ENCODE measurements at regions not wholly inside any gene's neighbourhood (a gene's known extent, or its start where the extent isn't known, plus 50 kb on each side); places are given as distances from the start of the nearest gene placed in this dataset.

- H3K79me2 ChIP-seq (ENCODE audit: insufficient read depth, low read length), result no peaks in the 10 kb centered on the region
- H3K4me2 ChIP-seq (ENCODE audit: insufficient read depth, low read length), result no peak overlapping the region
- H3K4me3 ChIP-seq (ENCODE audit: insufficient read depth, low read length), result no peak overlapping the region
- H2AFZ ChIP-seq (ENCODE audit: low read length), result no peak overlapping the region
- H3K36me3 ChIP-seq (ENCODE audit: insufficient read depth, low read length), result no peaks in the 10 kb centered on the region
- no peaks in the 10 kb centered on the region for H3K9me3 ChIP-seq (ENCODE audit: low read depth, low read length)
- H3K27me3 ChIP-seq (ENCODE audit: insufficient read depth, low read length), result peaks cover 15% of the 10 kb centered on the region
- no peak for DNase-seq (ENCODE audit: insufficient read length, low spot score, missing footprints)
- H4K20me1 ChIP-seq (ENCODE audit: insufficient read depth, low read length), result no peaks in the 10 kb centered on the region
- no peaks in the 10 kb centered on the region for H3K4me1 ChIP-seq (ENCODE audit: insufficient read depth, low read length)
- H3K27ac ChIP-seq (ENCODE audit: low read depth, low read length), result no peak overlapping the region
- TF ChIP-seq CTCF (IDR thresholded peaks at IDR 0.05; ENCODE audit: extremely low read depth, low read depth, low read length), result no peak
Observed at GRCh38 chr5:133839721-133840120, 128.7 kb downstream of the C5orf15 start.

DNA sequence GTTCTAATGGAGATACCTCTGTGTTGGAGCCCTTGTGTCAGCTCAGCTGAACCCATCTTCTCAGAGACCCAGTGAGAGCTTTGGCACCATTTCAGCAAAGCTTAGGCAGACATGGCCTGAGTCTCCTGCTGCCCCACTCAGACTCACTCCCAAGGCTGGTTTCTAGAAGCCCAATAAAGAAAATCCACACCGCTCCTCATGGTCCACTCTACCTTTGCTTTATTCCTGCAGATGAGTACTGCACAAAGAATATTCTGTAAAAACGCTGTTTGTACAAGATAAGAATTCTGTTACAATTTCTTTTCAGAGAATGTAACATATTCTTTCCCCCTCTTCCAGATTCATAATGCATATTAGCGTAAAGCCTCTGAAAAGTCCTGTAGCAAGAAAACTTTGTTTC is 129.3 kb downstream of the C5orf15 start:
- H4K20me1 ChIP-seq (ENCODE audit: insufficient read depth, low read length), result no peaks in the 10 kb centered on the region
- no peak for DNase-seq (ENCODE audit: insufficient read length, low spot score, missing footprints)
- H3K36me3 ChIP-seq (ENCODE audit: insufficient read depth, low read length), result no peaks in the 10 kb centered on the region
- no peak overlapping the region for H3K27ac ChIP-seq (ENCODE audit: low read depth, low read length)
- H3K9me3 ChIP-seq (ENCODE audit: low read depth, low read length), result no peaks in the 10 kb centered on the region
- H3K4me2 ChIP-seq (ENCODE audit: insufficient read depth, low read length), result no peak overlapping the region
- no peak for TF ChIP-seq CTCF (IDR thresholded peaks at IDR 0.05; ENCODE audit: extremely low read depth, low read depth, low read length)
- no peaks in the 10 kb centered on the region for H3K4me1 ChIP-seq (ENCODE audit: insufficient read depth, low read length)
- H3K27me3 ChIP-seq (ENCODE audit: insufficient read depth, low read length), result peaks cover 15% of the 10 kb centered on the region
- no peak overlapping the region for H3K4me3 ChIP-seq (ENCODE audit: insufficient read depth, low read length)
- H3K79me2 ChIP-seq (ENCODE audit: insufficient read depth, low read length), result no peaks in the 10 kb centered on the region
- H2AFZ ChIP-seq (ENCODE audit: low read length), result no peak overlapping the region

- Histone ChIP-seq H3K36me3 (ENCODE audit: insufficient read depth, low read length) (no peaks in the 10 kb centered on the region), H2AFZ (ENCODE audit: low read length) (no peak overlapping the region), H4K20me1 (ENCODE audit: insufficient read depth, low read length) (no peaks in the 10 kb centered on the region), H3K9me3 (ENCODE audit: low read depth, low read length) (no peaks in the 10 kb centered on the region), H3K79me2 (ENCODE audit: insufficient read depth, low read length) (no peaks in the 10 kb centered on the region), H3K27ac (ENCODE audit: low read depth, low read length) (no peak overlapping the region), H3K4me1 (ENCODE audit: insufficient read depth, low read length) (no peaks in the 10 kb centered on the region), H3K4me3 (ENCODE audit: insufficient read depth, low read length) (no peak overlapping the region), H3K27me3 (ENCODE audit: insufficient read depth, low read length) (peaks cover 15% of the 10 kb centered on the region), H3K4me2 (ENCODE audit: insufficient read depth, low read length) (no peak overlapping the region)
- TF ChIP-seq CTCF (IDR thresholded peaks at IDR 0.05; ENCODE audit: extremely low read depth, low read depth, low read length), result no peak
- DNase-seq (ENCODE audit: insufficient read length, low spot score, missing footprints), result no peak
Observed at GRCh38 chr5:133838286-133838685, 130.1 kb downstream of the C5orf15 start.

GRCh38 chr5:133831491-133832224 is 136.8 kb downstream of the C5orf15 start:
- peak overlapping the region; percentile 23 for H3K4me2 ChIP-seq (ENCODE audit: insufficient read depth, low read length)
- peaks cover 4% of the 10 kb centered on the region for H3K4me1 ChIP-seq (ENCODE audit: insufficient read depth, low read length)
- no peak overlapping the region for H3K27ac ChIP-seq (ENCODE audit: low read depth, low read length)
- H3K27me3 ChIP-seq (ENCODE audit: insufficient read depth, low read length), result peaks cover 7% of the 10 kb centered on the region
- no peaks in the 10 kb centered on the region for H3K36me3 ChIP-seq (ENCODE audit: insufficient read depth, low read length)
- no peak for DNase-seq (ENCODE audit: insufficient read length, low spot score, missing footprints)
- H3K4me3 ChIP-seq (ENCODE audit: insufficient read depth, low read length), result no peak overlapping the region
- TF ChIP-seq CTCF (IDR thresholded peaks at IDR 0.05; ENCODE audit: extremely low read depth, low read depth, low read length), result no peak
- H3K79me2 ChIP-seq (ENCODE audit: insufficient read depth, low read length), result no peaks in the 10 kb centered on the region
- no peak overlapping the region for H2AFZ ChIP-seq (ENCODE audit: low read length)
- no peaks in the 10 kb centered on the region for H3K9me3 ChIP-seq (ENCODE audit: low read depth, low read length)
- no peaks in the 10 kb centered on the region for H4K20me1 ChIP-seq (ENCODE audit: insufficient read depth, low read length)
